AG20443 (cell line): ENCODE measurements at regions not wholly inside any gene's neighbourhood (a gene's known extent, or its start where the extent isn't known, plus 50 kb on each side); places are given as distances from the start of the nearest gene placed in this dataset.

ENCODE experiments used
- DNase-seq: peaks from one replicate; pipeline ENCODE4 v3.0.0; 2012; ENCODE audit warnings: low spot score, mixed read lengths

DNA sequence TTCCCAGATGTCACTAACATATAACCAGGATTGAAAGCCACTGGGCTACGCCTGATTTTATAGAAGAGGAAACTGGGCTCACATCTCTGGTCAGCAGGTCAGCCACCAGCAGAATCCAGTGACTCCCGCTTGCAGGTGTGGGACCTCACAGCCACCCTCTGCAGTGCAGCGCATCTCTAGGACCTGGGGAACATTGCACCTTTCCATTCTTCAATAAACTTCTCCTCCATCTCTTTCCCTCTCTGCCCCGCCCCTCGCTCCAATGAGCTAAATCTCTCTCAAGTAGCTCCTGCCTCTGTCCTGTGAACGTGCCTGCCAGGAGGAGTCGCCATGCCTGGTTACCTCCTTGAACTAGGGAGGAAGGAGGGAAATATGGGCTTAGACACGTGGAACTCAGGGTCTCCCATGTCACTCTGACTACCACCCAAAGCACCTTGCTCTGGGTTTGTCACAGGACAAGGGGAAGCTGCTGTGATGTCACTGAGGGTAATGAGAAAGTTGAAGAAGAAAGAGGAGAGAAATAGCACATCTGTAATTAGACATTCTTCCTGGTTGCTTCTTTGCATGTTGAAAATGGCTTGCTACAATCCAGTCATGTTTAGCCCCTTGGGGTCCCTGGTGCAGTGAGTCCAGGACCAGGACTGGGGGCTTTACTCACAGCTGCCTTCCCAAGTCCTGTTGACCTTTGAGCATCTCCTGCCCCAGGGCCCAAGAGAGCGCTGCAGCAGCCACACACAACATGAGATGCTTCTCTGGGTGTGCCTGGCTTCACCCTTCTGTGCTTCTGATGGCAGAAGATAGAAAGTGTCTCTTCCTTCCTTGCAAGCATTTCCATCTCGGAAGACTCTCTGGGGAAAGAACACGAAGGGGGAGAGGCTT is 469.4 kb downstream of the PREX1 start:
- no peak for DNase-seq

DNA sequence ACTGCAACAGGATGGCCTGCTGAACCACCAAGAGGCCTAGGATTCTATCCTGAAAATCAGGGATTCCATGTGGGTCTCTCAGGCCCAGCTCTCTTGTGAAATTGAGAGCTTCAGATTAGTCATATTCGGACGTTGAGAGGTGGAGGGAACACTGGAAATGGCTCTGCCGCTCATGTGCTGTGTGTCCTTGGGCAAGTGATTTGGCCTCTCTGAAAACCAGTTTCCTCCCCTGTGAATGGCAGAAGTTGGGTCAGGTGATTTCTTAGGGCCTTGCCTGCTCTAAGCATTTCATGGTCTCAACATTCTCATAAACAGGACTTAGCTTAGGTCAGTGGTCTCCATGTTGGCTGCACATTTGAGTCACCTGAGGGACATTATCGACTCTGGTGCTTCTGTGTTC is 470.1 kb downstream of the PREX1 start:
- DNase-seq = no peak

DNA sequence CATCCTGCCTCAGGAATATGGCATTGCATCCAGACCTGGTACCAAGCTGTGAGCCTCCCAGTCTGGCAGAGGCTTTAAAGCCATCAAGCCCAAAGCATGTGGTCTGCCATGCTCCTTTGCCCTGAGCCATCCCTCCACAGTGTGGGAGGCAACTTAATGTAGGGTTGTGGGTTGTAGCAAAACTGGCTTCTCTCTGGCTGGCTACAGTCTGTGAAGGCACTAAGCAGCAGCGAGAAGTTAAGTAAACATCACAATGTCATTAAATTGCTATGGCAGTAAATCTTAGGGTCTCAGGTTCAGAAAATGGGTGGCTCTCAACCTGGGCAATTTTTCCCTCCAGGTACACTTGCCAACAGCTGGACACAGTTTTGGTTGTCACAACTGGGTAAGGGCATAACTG is 472.9 kb downstream of the PREX1 start:
- no peak for DNase-seq

GRCh38 chr20:48354320-48354876 is 473.4 kb downstream of the PREX1 start:
- no peak for DNase-seq

- no peak for DNase-seq
These were observed 475.2 kb downstream of the PREX1 start for GRCh38 chr20:48352628-48353027.

GRCh38 chr20:48352042-48352441 is 475.8 kb downstream of the PREX1 start:
- DNase-seq = no peak

DNA sequence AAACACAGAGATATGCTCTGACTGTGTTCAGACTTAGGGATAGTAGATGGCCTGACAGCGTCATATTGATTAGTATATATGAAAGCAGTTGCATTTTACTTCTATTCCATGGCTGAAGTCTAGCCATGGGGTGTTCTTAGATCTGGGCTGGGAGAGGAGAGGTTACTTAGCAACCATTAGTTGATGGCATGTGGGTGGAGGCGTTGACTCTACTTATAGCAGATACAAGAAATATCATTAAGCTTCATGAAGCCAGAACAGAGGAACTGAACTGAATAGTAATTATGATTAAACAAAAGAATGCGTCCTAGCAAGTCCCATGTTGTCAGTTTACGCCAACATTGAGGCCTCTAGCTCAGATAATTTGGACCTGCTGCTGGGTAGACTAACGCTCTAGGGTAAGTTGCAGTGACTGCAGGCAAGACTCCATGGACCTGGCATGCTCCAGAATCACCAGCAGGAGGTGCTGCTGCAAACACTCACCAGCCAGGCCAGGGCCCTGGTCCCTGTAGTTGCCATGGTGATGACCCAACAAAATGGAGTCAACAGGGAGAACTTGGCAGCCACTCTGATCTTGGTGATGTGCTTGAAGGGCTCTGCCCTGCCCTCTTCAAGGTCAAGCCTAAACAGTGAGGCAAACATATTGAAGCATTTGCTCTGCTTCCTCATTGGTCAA is 477.3 kb downstream of the PREX1 start:
- DNase-seq = no peak

GRCh38 chr20:48349656-48350055 is 478.1 kb downstream of the PREX1 start:
- no peak for DNase-seq

DNA sequence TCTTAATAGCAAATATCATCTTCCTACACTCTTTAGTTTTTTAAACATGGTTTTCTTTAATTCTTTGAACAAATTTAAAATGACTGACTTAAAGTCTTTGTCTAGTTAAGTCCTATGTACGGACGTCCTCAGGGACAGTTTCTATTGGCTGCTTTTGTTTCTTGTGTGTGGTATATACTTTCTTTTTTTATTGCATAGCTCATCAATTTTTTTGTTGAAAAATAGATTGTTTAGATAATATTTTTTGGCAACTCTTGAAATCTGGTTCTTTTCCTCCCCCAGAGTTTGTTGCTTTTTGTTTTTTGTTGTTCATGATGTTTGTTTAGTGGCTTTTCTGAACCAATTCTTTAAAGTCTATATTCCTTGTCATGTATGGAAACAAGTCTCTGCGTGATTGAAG is 479.8 kb downstream of the PREX1 start:
- DNase-seq = no peak

DNA sequence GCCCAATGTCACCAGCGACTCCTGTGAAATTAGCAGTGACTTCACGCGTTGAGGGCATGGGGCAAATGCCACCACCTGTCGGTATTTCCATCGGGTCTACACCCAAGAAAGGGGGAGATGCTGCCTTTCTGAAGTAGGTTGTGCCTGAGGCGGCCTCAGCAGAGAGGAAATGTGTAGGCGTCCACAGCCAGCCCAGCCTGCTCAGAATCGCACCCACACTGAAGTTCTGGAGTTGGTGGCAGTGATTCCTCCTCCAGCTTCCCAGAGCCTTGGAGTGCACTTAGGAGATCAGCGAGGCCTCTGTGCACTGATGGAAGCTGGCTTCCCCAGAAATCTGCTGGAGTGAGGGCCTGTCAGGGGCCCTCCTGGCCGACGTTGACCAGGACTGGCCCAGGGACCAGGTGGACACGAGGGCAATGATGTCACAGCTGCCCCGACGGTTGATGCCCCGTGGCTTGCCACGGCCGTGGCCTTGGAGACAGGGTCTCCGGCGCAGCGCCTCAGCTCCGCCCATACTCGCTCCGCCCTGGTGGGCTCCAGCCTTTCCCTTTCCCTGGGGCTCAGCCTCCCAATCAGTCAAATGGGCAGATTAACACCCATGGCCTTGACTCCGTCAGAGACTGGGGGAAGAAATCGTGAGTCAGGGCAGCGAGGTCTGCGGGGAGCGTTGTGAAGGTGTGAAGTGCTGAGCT is 484.8 kb downstream of the PREX1 start:
- no peak for DNase-seq

DNA sequence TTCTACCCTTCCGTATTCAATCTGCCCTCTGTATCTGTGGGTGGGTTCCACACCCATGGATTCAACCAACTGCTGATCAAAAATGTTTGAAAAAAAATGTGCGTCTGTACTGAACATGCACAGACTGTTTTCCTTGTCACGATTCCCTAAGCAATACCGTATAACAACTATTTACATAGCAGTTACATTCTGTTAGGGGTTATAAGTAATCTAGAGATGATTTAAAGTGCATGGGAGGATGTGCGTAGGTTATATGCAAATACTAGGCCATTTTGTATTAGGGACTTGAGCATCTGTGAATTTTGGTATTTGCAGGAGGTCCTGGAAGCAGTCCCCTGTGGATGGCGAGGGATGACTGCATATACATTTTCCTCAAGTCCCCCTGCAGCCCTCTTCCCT is 486.9 kb downstream of the PREX1 start:
- no peak for DNase-seq

- DNase-seq = no peak
These were observed 487.6 kb downstream of the PREX1 start for GRCh38 chr20:48339986-48340882.

DNA sequence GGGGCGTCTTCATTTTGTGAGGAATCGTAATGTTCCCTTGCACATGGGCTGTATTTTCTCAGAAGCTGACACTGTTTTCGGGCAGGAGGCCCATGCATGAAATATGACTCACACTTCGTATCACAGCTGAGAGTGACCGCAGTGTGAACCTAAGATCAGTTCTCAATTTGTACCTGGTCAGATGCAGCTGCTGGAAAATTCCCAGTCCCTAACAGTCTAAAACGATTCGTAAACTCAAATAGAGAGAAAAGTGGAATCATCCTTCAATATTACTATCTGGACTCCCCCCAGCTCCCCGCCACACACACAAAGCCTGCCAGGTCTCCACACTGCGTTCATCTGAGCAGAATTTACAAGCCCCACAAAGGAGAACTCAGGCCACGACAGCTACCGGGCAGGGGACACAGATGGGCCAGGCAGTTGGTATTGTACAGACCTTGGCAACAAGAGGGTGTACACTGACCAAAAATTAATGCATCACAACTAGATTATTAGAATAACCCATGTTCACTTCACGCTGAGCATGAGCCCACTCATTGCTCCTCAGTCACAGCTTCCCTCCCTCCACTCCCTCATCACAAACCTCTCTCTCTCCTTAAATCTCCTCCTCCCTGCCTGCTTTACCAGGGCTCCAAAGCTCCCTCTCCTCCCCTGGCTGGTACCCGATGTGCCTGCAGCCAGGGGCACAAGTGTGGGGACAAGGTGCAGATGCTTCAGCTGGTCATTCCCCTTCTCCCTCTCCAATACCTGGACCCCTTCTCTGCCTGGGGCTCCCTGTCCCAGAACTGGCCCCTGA is 488.4 kb downstream of the PREX1 start:
- DNase-seq = peak; percentile 65

GRCh38 chr20:48338717-48339116 is 489.1 kb downstream of the PREX1 start:
- DNase-seq = no peak

DNA sequence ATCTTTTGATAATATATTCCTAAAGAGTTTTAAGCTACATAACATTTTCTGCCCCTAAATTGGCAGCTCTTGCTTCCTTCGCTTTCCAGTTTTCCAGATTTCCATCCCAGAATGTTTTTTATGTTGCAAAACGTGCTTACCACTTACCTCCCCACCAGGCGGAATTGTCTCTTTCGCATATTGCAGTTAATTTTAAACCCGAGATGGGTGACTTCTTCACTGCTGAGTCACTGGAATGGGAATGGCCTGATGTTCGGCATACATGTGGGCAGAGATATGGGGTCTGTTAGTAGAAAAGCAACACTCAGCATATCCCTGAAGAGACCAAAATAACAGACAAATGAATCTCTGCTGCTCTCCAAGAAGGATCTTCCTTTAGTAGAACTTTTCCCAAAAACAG is 491.2 kb downstream of the PREX1 start:
- no peak for DNase-seq

DNA sequence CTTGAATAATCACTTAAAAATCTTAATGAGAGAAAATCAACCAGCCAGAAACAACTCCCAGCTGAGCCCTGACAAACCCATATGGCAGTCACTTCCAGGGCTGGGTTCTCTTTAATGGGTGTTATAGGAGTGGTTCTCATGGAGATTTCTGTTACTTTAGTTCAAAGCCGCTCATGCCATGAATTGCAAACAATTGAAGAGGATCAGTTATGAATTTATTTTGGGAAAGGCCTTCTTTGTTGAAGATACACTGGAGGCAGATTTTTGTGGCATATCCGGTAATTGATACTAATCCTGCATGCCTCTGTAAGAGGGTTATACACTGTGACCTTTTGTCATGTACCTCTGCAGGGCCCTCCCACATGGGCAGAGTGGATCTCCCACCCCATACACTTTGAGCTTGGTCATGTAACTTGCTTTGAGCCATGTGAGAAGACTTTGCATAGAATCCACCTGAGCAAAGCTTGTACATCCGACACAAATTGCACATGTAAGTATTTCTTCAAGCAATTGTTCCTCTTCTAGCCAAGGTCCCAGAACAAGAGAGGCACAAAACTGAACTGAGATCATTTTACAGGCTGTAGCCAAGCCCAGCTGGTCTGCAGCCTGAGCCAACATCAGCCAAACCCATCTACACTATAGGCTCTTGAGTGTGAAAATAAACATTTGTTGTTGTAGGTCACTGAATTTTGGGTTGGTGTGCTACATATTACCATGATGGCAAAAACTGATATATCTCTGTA is 492.3 kb downstream of the PREX1 start:
- DNase-seq = no peak

GRCh38 chr20:48333707-48334106 is 494.1 kb downstream of the PREX1 start:
- no peak for DNase-seq

- no peak for DNase-seq
These were observed 495.2 kb downstream of the PREX1 start for GRCh38 chr20:48332555-48332954.

GRCh38 chr20:48331518-48332286 is 496.1 kb downstream of the PREX1 start:
- DNase-seq = no peak
